ENCODE measurements at regions not wholly inside any gene's neighbourhood (a gene's known extent, or its start where the extent isn't known, plus 50 kb on each side); places are given as distances from the start of the nearest gene placed in this dataset.

- no peak overlapping the region for H3K23ac ChIP-seq (ENCODE audit: low read depth, low read length)
- no peak overlapping the region for H3K4ac ChIP-seq (ENCODE audit: low read depth, low read length)
- H4K20me1 ChIP-seq (ENCODE audit: insufficient read depth, low read length), result no peaks in the 10 kb centered on the region
- no peak overlapping the region for H2AK5ac ChIP-seq (ENCODE audit: low read depth, low read length)
- ChIA-PET POLR2A (ENCODE audit: unreplicated experiment) (no interaction called here), CTCF (no interaction called here)
- H3K4me2 ChIP-seq (ENCODE audit: low read depth, low read length), result no peak overlapping the region
- no TSS peak for BruUV-seq (replicated peaks)
- H2BK15ac ChIP-seq (ENCODE audit: low read depth, low read length), result no peak overlapping the region
- H4K5ac ChIP-seq (ENCODE audit: low read depth, low read length), result no peak overlapping the region
- no peaks in the 10 kb centered on the region for H3K9me1 ChIP-seq (ENCODE audit: insufficient read depth, low read length)
- 26% methylated on average over 3 of the region's 6 CpGs; no CpG with 5 or more reads in 1 of the 2 experiments for WGBS, 2 experiments (ENCODE audit: extremely low coverage in 2 of 2, insufficient read length in 1 of 2)
- no peaks in the 10 kb centered on the region for H3K36me3 ChIP-seq (ENCODE audit: control insufficient read depth, insufficient read depth, low read length)
- no peak for TF ChIP-seq CEBPB (IDR thresholded peaks at IDR 0.05; ENCODE audit: low read depth, low read length)
- no peak for TF ChIP-seq FOS (IDR thresholded peaks at IDR 0.05; ENCODE audit: low read depth, low read length)
- no peak for TF ChIP-seq CHD1 (IDR thresholded peaks at IDR 0.05; ENCODE audit: low read depth, low read length)
- dilution Hi-C loops (cut with HindIII; ENCODE audit: low sequenced_read_pairs, unreplicated experiment), result no loop called here
- H3K27me3 ChIP-seq (ENCODE audit: control insufficient read depth, insufficient read depth, low read length), result no peaks in the 10 kb centered on the region
- DNase-seq (no peak), ATAC-seq (ENCODE audit: low read depth) (no peak)
- no peak overlapping the region for H2BK5ac ChIP-seq (ENCODE audit: low read depth, low read length, poor library complexity, severe bottlenecking)
- no peak overlapping the region for H2BK120ac ChIP-seq (ENCODE audit: low read depth, low read length)
- in situ Hi-C loops (cut with MboI; ENCODE audit: low sequenced_read_pairs), result no loop called here
- no peak overlapping the region for H3K9ac ChIP-seq (ENCODE audit: low read depth, low read length)
- H3K56ac ChIP-seq (ENCODE audit: extremely low read depth, insufficient read depth, low read length), result no peak overlapping the region
- no peaks in the 10 kb centered on the region for H3K79me1 ChIP-seq (ENCODE audit: low read depth in 1 of 2, low read length in 2 of 2)
- H2BK20ac ChIP-seq (ENCODE audit: low read depth, low read length), result no peak overlapping the region
- H3K4me3 ChIP-seq (ENCODE audit: insufficient read depth, low read depth, low read length), result no peak overlapping the region
- no peak overlapping the region for H3K18ac ChIP-seq (ENCODE audit: low read depth, low read length)
- no peaks in the 10 kb centered on the region for H3K4me1 ChIP-seq (ENCODE audit: control insufficient read depth, insufficient read depth, low read length)
- H3K14ac ChIP-seq (replicated peaks; ENCODE audit: low read depth, low read length), result no peak overlapping the region
- H4K8ac ChIP-seq (ENCODE audit: low read depth in 2 of 2, low read length in 2 of 2), result no peak overlapping the region
- no peak overlapping the region for H3K27ac ChIP-seq (ENCODE audit: insufficient read depth, low read length)
- no peak overlapping the region for H4K91ac ChIP-seq (ENCODE audit: insufficient read depth, low read depth, low read length)
- intact Hi-C loops (cut with micrococcal nuclease), result no loop called here
- peaks cover 40% of the 10 kb centered on the region for H3K9me3 ChIP-seq (ENCODE audit: control insufficient read depth, insufficient read depth, low read length)
- no peak overlapping the region for H2AK9ac ChIP-seq (replicated peaks; ENCODE audit: low read depth, low read length, poor library complexity)
- H2AFZ ChIP-seq (replicated peaks; ENCODE audit: low read length, poor library complexity), result no peak overlapping the region
Measured at GRCh38 chr1:4071653-4072052, 171.6 kb upstream of the C1orf174 start.
